RPMI7951 (cell line): ENCODE measurements at regions not wholly inside any gene's neighbourhood (a gene's known extent, or its start where the extent isn't known, plus 50 kb on each side); places are given as distances from the start of the nearest gene placed in this dataset.
"Not testable (repeated sequence)": the region's sequence is repeated elsewhere in the genome, so short reads cannot be mapped to it uniquely, and the experiment has no call there.

Experiments
- DNase-seq: peaks from one replicate; pipeline ENCODE4 v3.0.0-alpha.2; 2012; ENCODE audit warnings: low read depth

DNA sequence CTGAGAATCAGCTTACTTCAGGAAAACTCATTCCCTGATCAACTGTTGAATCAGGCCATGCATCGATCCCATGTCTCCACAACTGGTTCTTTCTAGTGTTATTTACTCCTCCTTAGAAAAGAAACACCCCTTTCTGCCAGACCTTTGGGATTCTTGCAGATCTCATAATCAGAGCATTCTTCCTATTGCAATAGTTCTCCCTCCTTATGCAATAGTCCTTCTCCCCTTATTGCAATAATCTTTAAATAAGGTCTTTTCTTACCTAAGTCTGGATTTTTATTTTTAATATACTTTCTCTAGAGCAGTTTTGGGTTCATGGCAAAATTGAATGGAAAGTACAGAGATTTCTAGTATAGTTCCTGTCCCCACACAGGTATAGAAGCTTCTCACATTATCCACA, 141.9 kb upstream of the SGO1 start:
- no peak for DNase-seq

DNA sequence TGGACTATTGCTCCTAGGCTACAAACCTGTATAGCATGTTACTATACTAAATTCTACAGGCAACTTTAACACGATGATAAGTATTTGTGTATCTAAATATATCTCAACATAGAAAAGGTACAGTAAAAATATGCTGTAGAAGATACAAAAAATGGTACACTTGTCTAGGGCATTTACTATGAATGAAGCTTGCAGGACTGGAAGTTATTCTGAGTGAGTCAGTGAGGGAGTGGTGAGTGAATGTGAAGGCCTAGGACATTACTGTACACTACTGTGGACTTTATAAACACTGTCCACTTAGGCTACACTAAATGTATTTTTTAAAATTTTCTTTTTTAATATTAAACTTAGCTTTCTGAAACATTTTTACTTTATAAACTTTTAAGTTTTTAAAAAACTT, 140.5 kb upstream of the SGO1 start:
- DNase-seq = no peak

DNA sequence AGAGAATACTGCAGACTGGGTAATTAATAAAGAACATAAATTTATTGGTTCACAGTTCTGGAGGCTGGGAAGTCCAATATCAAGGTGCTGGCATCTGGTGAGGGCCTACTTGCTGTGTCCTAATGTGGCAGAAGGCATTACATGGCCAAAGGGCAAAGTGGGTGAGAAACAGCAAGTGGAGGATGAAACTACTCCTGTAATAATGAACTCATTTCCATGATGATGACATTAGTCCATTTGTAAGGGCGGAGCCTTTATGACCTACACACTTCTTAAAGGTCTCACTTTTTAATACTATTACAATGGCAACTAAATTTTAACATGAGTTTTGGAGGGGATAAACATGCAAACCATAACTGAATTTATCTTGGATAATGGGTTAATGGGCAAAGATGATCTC, 139.6 kb upstream of the SGO1 start:
- no peak for DNase-seq

DNA sequence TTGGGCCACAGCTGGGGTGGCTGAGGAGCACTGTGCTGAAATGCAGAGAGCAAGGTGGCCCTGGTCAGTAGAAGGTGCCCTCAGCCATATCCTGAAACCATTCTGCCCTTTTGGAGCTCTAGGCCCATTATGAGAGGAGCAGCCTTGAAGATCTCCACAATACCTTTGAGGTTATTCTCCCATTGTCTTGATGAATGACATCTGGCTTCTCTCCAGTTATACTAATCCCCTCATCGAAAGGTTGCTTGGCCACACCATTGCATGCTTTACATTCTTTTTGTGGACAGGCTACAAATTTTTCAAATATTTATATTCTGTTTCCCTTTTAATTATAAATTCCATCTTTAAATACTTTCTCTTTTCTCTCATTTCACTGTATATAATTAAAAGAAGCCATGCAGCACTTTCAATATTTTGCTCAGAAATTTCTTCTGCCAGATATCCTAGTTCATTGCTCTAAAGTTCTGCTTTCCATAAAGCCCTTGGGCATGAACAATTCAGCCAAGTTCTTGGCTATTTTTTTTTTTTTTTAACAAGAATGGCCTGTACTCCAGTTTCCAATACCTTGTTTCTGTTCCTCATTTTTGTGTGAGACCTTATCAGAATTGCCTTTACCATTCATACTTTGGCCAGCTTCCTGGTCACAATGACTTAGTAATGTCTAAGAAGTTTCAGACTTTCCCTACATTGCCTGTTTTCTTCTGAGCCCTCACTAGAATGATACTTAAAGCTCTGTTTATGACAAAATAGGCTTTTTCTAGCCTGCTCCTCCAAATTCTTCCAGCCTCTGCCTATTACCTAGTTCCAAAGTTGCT, 138.9 kb upstream of the SGO1 start:
- no peak for DNase-seq

DNA sequence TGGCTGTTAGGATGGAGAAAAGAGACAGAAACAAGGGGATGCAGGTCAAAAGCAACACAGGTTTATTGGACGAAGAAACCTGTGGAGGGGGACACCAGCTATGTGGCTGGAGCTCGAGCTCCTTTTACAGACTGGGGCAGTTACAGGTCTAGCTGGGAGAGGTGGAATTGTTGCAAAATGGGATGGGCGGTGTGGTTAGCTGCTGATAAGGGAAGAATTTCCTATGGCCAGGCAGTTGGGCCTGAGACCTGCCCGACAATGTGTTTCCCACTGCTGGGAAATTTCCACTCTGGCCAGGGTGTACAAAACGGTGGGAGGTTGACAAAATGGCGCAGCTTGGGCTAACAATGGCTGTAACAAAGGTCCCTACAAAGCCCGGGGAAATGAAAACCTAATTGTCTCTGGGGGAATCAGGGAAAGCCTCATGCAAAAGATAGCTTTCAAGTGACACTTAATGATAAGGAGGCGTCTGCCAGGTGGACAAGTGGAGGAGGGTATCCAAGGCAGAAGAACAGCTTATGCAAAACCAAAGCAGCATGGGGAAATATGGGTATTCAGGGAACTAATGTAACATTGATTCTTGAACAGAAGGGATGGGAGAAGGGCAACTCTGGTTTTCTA, 137.4 kb upstream of the SGO1 start:
- DNase-seq = no peak

DNA sequence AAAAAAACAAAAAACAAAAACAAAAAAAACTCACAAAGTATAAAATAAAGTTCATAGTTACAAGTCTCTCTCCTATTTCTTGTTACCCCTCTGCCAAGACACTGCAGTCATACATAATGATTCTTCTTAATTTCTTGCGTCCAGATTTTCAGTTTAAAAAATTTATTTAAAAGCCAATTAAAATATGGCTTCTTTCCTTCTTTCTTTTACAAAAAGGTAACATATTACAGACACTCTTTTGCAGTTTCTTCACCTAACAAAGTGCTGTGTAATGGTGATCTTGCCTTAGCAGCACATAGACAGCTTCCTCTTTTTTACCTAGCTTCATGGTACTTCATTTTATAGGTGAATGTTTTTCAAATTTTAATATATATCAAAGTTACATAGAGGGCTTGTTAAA, 136.1 kb upstream of the SGO1 start:
- DNase-seq = no peak

DNA sequence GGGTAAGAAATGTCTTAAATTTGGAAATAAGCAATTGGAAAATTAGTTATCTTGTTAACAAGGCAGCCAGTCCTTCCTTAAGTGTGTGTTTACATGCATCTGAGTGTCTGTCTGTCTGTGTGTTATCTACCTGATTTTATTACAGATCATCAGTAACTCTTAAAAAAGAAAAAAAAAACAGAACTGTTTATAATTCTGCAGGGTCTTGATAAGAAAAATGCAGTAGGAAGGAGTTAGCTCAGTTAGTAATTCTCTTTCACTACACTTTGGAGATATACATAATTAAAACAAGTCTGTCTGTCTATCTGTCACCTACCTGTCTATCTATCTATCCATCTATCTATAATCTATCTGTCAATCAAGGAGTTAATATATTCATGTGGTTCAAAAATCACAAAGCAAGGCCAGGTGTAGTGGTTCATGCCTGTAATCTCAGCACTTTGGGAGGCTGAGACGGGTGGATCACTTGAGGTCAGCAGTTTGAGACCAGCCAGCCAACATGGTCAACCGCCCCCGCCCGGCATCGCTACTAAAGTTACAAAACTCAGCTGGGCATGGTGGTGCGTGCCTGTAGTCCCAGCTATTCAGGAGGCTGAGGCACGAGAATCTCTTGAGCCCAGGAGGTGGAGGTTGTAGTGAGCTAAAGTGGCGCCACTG, 135.5 kb upstream of the SGO1 start:
- no peak for DNase-seq

DNA sequence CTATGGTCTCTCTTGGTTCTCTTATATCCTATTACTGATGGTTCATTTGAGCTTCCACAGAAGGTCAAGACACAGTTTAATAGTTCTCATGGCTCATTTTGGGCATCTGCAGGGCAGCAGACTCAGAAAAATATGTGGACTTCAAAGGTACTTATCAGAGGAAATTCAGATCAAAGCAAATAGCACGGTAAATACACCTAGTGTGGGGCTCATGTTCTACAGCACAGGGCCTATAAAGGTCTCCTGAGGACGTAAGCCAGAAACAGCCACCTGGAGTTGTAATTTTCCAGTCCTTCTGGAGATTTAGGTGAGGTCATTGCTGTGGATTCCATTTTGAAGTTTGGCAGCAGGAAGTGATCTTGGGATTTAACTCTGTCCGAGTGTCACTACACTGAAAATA, 134.5 kb upstream of the SGO1 start:
- DNase-seq = no peak

DNA sequence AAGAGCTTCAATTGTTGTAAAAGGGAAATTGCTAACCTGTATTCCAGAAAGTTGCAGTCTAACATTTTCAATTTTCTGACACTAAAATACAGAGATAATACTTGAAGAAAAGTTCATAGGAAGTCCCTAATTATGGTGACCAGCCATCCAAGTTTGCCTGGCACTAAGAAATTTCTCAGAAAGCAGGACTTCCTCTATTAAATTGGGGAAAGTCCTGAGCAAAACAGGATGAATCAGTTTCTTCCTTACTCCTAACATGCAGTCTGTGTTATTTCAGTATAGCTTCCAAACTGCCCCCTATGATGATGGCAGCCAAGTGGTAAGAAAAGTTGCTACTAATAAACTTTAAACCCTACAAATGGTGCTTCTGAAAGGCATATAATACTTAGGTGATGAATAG, 133.5 kb upstream of the SGO1 start:
- DNase-seq = no peak

DNA sequence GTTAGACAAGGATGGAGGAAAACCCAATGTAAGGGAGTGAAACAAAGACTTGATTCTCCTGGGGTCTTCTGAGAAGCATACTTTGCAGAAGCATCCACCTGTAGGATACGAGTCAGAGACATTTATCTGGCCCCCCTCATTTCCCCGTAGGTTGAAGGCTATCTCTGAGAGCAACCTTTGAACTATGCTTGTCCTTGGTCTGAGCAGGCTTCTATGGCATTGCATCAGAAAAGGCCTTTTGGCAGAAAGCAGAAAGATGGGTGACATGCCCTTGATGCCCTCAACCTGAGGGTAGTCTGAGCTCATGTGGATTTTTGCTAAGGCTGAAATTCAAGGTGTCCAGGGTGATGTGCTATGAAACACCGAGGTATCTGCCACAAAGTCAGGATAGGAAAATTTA, 131.6 kb upstream of the SGO1 start:
- DNase-seq = no peak

DNA sequence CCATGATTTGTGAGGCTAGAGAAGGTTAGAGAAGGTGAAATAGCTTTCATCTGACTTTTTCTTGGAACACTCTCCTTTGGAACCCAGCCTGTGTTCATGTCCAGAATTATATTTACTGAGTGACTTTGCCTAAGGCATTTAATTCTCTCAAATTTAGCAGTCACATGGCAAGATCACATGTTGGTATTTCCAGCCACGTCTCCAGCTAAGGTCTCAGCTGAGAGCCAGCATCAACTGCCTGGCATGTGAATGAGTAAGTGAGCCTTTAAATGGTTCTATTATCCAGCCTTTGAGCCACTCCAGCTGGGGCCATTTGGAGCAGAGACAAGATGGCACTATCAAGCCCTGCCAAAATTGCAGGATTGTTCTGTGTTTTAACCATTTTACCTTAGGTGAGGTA, 130.2 kb upstream of the SGO1 start:
- no peak for DNase-seq

DNA sequence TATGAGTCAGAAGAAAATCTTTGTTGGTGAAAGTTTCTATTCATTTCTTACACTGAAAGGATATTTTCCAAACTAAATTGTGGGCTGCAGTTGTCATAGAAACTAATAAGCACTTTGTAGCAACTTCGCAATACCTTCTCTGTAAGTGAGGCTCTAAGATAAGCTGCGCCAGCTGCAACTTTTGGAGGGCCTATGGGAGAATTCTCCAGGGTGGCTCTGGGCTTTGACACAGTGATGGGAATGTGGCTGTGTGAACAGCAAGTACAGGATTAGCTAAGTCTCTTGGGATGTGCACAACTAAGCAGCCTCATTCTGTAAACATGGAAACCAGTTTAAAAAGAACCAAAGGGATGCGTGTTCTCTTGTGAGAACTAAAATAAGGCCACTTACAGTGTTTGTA, 124.6 kb upstream of the SGO1 start:
- no peak for DNase-seq

DNA sequence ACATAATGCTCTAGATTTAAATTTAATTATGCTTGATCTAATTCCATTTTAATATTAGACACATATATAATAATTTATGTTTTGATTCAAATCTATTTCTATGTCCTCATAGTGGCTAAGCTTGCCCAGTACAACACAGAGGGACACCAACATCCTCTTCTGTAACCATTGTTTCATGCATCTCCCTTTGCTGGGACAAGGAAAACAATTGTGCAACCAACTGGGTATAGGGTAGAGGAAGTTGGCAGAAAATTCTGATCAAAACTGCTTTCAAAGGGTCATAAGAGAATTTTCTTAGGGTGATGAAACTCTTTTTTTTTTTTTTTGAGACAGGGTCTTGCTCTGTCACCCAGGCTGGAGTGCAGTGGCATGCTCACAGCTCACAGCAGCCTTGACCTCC, 121.4 kb upstream of the SGO1 start:
- DNase-seq = no peak

DNA sequence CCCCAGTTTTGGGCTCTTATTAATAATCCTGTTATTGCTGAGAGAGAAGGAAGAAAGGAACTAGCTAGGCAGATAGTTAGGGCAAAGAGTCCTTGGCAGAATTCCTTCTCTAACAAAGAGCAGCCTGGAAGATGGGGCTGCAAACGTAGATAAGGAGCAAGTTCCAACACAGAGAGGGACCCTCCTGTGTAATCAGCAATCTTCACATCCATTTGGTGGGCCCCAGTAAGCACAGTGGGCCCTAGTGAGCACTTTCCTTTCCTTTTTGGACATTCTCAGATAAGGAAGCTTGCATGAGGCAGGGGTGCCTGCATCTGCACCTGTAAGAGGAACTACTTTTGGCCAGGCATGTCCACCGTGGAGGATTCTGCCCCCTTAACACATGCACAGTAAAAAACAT, 119.6 kb upstream of the SGO1 start:
- DNase-seq = no peak

DNA sequence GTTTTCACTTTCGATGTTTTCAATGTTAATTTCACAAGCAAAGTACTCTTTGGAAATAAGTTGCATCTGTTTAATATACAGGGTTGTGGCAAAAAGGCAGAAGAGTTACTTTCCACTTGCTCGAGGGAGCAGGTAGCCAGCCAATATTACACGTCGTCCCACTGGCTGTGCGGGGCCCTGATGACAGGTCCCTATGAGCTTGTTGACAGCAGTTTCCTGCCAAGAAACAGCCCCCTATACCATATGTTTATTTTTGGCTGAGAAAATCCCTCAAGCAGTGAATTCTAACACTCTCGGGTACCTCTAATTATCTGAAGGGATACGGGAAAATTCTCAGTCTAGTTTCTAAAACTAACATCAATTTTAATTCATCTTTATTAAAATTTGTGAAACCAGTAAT, 116.8 kb upstream of the SGO1 start:
- DNase-seq = no peak

DNA sequence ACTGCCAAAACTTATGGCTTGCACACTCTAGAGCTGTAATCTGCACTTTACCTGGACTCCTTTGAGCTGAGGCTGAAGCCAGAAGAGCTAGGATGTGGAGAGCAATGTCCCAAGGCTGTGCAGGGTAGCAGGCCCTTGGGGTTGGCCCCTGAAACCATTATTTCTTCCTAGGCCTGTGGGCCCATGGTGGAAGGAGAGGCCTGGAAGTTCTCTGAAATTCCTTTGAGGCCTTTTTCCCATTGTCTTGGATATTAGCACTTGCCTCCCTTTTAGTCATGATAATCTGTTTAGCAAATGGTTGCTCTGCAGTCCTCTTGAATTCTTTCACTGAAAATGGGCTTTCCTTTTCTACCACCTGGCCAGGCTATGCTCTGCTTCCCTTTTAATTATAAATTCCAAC, 102.0 kb upstream of the SGO1 start:
- DNase-seq = no peak

DNA sequence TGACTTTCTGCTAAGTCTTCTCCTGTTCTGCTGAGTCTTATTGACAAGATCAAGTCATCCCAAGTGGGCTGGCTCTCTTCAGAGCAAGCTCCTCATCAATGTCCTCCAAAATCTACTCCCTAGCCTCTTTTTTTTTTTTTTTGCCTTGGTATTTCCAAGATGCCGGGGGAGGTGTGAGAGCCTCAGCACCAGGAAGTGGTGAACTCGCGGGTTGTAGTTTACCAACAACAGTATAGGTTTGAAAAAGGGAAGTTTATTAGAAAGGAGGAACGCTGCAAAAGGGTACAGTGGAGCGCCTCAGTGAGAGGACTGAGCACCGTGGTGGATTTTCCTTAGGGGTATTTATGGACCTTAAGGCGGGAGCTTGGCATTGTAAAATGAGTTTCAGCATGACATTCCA, 94.3 kb upstream of the SGO1 start:
- no peak for DNase-seq

DNA sequence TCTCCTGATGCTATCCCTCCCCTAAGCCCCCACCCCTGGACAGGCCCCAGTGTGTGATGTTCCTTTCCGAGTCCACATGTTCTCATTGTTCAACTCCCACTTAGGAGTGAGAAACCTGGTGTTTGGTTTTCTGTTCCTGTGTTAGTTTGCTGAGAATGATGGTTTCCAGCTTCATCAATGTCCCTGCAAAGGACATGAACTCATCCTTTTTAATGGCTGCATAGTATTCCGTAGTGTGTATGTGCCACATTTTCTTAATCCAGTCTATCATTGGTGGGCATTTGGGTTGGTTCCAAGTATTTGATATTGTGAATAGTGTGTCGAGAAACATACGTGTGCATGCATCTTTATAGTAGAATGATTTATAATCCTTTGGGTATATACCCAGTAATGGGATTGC, 80.0 kb upstream of the SGO1 start:
- DNase-seq = not testable (repeated sequence)

DNA sequence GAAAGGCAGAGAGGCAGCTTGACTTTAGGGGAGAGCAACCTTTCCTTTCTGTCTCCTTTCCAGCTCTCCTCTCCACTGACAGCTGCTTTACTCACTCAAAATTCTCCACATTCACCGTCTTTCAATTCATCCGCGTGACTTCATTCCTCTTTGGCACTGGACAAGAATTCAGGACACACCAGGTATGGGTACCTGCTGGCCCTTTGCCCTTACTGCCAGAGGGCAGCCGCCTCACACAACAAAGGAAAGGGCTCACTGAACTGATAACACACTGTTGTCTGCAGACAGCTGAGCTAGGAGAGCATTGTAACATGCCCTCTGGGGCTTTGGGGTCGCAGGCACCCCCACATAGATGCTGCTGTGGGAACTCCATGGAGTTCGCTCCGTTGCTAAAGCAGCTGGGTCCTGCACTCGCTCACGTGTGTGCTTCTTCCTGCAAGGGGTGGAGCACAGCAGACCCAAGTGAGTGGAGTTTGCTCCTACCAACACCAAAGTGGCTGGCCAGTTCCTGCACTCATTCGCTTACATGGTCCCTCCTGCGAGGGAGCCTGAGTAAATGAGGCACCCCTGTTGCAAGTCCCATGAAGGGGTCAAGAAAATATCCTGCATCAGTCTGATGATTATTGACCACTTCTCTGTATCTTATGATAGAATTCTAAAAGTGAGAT, 79.0 kb upstream of the SGO1 start:
- DNase-seq = no peak

DNA sequence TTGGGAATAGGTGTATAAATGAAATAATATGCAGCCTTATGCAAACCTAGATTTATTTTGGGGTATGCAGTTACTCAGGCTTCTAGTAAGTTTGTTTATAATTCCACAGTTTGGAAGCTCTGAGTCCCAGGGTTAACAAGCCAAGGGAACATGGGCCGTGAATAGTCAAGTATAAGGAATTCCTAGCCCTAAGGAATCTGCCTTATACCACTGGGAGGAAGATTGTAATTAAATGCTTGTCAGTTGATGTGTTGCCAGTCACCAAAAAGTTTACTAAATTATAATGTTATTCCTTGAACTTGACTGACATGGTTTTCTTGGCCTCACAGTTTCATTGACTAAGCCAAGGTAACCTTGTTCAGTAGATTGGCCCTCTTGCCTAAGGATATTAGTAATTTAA, 72.4 kb upstream of the SGO1 start:
- DNase-seq = no peak

DNA sequence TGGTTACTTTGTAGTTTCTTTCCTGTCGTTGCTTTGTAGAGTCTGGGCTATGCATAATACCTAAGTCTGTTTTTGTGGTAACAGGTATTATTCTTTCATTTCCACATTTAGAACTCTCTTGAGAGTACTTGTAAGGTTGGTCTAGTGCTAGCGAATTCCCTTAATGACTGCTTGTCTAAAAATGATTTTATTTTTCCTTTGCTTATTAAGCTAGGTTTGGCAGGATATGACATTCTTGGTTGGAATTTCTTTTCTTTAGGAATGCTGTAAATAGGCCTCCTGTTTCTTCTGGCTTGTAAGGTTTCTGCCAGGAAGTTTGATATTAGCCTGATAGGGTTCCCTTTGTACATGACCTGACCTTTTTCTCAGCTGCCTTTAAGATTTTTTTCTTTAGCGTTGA, 70.1 kb upstream of the SGO1 start:
- DNase-seq = no peak

DNA sequence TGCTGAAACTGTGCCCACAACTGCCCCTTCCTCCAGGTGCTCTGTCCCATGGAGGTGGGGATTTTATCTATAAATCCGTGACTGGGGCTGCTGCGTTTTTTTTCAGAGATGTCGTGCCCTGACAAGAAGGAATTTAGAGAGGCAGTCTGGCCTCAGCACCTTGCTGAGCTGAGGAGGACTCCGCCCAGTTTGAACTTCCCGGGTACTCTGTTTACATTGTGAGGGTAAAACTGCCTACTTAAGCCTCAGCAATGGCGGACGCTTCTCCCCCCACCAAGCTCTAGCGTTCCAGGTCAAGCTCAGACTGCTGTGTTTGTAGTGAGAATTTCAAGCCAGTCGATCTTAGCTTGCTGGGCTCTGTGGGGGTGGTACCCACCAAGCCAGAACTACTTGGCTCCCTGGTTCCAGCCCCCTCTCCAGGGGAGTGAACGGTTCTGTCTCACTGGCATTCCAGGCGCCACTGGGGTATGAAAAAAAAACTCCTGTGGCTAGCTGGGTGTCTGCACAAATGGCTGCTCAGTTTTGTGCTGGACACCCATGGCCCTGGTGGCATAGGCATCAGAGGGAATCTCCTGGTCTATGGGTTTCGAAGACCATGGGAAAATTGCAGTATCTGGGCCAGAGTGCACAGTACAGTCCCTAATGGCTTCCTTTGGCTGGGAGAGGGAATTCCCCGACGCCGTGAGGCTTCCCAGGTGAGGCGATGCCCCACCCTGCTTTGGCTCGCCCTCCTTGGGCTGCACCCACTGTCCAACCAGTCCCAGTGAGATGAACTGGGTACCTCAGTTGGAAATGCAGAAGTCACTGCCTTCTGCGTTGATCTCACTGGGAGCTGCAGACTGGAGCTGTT, 68.5 kb upstream of the SGO1 start:
- DNase-seq = no peak
